T-helper 1 cell (primary cell): ENCODE measurements at regions not wholly inside any gene's neighbourhood (a gene's known extent, or its start where the extent isn't known, plus 50 kb on each side); places are given as distances from the start of the nearest gene placed in this dataset.
A peak's percentile ranks its signal among the peaks of the same experiment; 100 is the strongest.
"Not testable (repeated sequence)": the region's sequence is repeated elsewhere in the genome, so short reads cannot be mapped to it uniquely, and the experiment has no call there.

Source experiments
- DNase-seq, 5 donors: peaks; one replicate each; pipeline ENCODE4 v3.0.0-alpha.2; 2012 to 2020

GRCh38 chr4:159748834-159749444 is 646.1 kb downstream of the RAPGEF2 start:
- no peak for DNase-seq

DNA sequence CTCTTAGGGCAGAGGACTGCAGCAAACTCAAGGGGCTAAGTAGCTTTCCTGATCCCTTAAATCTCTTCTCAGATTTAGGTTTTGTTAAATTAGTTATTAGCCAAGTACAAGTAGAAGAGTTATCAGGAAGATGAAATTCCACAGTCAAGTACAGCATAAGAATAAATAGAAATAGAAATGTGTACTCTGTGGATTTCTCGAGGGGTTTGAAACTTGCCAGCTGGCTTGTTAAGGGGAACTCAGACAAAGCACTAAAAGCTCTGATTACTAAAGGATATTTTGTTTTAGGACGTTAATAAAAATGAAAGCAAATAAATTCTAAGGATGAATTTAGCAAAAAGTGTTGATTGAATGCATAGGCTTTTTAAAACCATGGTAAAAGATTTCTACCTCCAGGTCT is 654.6 kb downstream of the RAPGEF2 start:
- DNase-seq: no peak

DNA sequence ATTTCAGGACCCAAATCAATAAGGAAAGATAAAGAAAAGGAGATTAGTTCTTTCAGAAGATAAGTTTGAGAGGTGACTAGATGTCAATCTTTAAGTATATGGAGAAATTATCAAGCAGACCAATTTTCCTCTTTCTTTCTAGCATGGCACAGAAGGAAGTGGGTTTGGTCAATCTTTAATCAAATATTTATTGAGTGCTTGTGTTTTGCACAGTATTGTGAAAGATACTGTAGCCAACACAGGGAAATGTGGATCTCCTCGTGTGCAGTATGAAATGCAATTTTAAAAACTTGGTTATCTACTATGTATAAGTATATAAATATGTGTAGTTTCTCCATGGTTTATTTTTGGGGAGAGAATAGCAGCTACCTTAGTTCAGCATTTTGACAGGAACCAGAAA is 655.2 kb downstream of the RAPGEF2 start:
- DNase-seq: no peak

DNA sequence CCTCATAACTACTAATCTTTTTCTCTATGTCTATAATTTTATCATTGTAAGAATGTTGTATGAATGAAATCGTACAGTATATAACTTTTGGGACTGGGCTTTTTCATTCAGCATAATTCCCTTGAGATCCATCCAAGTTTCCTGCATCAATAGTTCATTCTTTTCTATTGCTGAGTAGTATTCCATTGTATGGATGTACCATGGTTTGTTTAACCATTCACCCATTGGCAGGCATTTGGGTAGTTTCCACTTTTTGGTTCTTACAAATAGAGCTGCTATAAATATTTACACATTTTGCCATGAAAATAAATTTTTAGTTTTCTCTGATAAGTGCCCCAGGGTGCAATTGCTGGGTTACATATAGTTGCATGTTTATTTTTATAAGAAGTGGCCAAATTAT is 659.8 kb downstream of the RAPGEF2 start:
- DNase-seq: no peak

DNA sequence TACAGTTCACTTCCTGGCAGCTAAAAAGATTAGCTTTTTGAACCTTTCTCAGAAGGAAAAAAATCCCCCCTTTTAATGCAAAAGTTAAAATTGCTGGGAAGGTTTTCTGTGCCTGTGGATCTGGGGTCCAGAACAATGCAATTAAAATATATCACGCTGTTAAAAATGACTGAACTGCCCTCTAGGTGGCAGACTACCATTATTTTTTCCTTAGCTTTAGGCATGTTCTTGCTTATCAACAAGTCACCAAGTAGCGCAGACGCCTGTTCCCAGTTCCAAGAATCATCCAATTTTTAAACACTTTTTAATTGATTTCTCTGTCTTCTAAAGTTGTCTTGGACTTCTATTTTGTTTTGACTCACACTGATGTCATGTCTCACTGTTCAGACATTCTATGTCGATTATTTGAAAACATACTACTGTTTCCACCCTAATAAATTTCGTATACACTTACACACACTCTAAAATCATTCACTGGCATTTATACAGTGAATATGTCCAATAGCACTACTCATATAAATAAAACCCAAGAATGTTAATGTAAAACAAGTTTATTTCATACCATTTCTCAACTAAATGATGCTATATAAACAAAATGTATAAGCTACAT is 661.6 kb downstream of the RAPGEF2 start:
- peak in 1 of 5 donors; percentile 2 for DNase-seq

DNA sequence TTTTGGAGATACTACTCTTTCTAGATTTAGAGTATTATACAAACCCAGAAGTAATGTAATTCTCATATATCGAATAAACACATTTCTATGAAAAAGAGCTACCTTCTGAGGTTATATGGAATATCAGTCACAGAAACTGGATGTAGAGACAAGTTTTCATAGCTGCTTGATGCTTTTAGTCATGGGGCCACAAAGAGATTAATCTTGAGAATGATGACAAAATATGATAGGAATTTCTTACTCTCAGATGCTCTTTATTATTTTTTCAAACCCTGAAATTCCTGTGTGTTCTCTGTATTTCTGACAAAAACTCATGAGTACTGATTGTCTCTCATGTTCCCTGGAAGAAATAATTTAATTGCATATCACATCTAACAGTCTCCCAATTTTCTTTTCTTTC is 662.5 kb downstream of the RAPGEF2 start:
- no peak for DNase-seq

GRCh38 chr4:159766241-159766640 is 663.4 kb downstream of the RAPGEF2 start:
- no peak for DNase-seq

DNA sequence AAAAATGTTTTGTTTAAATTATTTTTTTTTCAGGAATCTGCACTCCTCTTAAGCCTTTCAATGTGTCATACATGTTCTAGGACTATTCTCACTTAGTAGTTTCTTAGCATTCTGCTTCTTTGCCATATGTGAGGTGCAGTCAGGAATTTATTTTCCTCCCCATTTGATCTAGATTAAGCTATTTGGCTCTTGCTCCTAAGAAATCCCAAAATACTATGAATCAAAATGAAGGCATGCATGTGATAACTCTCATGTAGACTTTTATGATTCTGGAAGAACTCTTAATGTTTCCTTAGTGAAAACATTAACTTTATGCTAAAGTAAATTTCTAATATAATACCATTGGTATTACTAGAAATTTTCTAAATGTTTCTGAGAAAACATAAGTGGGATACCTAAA is 664.5 kb downstream of the RAPGEF2 start:
- DNase-seq: no peak

GRCh38 chr4:159768016-159768415 is 665.1 kb downstream of the RAPGEF2 start:
- no peak for DNase-seq

GRCh38 chr4:159770401-159770800 is 667.5 kb downstream of the RAPGEF2 start:
- no peak for DNase-seq

DNA sequence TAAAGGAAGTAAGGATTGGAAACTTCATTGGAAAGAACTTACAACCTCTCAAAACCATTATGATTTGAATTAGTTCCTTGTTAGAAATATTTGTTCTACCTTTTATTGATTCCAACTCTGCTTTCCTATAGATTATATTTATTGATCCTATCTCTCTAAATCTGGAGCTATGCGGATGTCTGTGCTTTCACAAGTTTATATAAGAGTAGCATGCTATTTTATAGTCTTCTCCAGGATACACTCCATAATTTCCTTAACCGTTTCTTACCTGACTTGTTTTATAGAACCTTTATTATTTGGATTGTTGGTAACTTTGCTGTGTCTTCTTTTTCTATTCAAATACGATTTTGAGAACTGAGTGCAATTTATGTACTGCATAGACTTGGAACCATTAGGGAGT is 668.1 kb downstream of the RAPGEF2 start:
- no peak for DNase-seq

DNA sequence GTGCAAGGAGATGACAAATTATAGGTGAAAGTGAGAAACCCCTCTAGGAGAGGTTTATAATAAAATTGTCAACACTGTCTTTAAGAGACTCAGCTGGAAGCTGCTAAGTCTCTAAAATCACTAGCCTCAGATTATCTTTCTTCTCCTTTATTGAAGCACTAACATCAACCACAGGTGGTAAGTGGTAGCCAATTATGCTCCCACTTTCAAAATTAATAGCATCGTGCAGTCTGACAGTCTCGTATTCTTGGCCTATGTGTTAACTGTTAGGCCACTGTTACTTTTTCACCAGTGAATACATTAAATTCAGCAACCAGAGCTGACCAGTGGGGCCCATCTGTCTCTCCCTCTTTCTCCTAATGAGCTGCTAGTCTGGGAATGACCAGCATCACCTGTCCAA is 674.1 kb downstream of the RAPGEF2 start:
- DNase-seq: no peak

GRCh38 chr4:159777689-159778088 is 674.8 kb downstream of the RAPGEF2 start:
- DNase-seq: no peak

DNA sequence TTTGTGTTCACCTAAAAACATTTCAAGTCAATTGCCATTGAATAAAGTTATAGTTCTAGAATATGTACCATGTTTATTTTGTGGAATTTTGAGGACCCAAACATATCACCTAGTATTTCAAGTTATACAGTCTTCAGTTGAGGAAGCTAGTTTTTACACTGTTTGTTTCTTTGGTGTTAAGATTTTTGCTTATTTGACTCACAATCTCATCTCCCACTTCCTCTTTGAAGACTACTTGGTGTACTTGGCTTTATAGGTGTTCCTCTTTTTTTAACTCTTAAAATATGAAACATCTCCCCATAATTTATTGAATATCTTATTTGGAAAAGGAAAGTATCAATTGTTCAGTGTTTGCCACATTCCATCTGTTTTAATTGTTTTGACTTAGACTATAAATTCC is 675.4 kb downstream of the RAPGEF2 start:
- no peak for DNase-seq

- DNase-seq: no peak
Observed at GRCh38 chr4:159779716-159780115, 676.8 kb downstream of the RAPGEF2 start.

DNA sequence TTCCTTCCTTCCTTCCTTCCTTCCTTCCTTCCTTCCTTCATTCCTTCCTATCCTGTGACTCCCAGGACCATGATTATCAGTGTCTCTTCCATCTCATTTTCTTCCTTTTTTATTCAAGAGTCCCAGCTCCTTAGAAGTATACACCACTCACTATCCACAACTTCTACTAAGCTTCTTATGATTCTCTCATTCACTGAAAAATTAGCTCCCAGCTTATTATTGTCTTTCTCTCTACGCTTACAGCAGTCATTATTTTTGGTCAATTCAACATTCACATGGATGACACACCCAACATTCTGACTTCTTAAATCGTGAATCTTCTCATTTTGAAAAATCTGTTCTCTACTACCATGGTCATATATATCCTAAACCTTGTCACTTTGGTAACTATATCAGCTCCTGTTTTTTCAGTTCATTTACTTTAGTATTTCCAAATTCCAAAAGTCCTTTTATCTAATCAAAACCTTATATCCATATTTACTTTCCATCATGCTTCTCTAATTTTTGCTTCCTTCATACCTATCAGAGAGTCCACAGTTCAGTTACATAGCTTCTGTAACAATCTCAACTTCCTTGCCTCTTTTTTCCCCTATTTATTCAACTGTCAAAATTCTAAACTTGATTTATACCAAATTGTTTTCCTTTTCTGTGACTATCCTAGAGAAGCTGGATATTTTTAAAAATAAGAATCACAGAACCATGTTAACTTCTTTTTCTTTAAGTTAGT is 677.5 kb downstream of the RAPGEF2 start:
- no peak for DNase-seq

- no peak for DNase-seq
Observed at GRCh38 chr4:159787901-159788300, 685.0 kb downstream of the RAPGEF2 start.

DNA sequence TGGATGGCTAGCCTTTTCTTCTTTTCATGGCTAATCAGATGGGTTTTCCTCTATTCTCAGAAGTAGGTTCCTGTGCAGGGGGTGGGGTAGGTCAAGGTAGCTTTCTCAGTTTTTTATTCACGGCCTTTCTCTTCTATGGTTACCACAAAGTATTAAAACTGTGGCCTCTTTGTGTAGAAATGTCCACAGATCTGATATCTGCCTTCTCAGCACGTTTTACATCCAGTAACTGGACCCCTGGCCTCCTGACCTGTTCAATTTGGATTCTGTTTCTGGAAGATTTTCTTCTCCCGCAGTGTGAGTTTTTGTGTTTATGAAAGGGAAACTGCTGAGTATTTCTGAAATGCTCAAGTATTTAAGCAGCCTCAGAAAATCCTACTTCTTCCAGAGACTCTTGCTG is 688.5 kb downstream of the RAPGEF2 start:
- no peak for DNase-seq

DNA sequence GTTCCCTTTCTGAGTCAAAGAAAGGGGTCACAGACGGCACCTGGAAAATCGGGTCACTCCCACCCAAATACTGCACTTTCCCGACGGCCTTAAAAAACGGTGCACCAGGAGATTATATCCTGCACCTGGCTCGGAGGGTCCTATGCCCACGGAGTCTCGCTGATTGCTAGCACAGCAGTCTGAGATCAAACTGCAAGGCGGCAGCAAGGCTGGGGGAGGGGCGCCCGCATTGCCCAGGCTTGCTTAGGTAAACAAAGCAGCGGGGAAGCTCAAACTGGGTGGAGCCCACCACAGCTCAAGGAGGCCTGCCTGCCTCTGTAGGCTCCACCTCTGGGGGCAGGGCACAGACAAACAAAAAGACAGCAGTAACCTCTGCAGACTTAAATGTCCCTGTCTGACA is 701.7 kb downstream of the RAPGEF2 start:
- not testable (repeated sequence) for DNase-seq

DNA sequence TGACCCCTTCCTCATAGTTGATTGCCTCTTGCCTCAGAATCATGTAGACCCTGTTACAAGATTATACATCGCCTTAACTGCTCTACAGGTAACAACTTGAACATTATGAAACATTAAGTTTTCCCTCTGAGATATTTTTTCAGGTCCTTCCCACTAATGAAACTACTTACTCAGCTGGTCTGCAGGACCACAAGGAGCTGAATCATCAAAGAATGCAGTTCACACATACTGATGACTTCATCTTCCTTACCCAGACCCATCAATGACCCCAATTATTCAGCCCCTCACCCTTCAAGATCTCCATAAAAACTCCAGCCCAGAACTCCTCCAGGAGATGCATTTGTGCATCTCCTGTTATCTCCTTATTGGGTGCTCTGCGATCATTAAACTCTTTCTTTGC is 720.9 kb downstream of the RAPGEF2 start:
- no peak for DNase-seq

DNA sequence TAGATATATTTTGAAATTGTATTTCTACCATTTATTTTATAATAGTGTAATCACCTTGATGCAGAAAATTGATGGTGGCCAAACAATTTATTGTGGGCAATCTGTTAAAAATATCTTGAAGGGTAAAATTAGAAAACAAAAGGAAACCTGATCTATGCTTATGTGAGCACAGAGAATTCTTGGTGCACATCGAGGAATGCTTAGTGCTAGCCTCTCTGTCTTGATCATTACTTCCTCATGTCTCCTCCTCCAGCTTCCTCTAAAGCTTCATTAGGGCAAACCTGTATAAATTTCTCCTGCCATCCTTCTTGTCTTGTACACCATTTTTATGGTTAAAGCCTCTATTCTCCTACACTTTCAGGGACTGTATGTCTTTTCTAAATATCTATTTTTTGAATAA is 725.8 kb downstream of the RAPGEF2 start:
- no peak for DNase-seq

GRCh38 chr4:159829184-159829583 is 726.3 kb downstream of the RAPGEF2 start:
- no peak for DNase-seq

DNA sequence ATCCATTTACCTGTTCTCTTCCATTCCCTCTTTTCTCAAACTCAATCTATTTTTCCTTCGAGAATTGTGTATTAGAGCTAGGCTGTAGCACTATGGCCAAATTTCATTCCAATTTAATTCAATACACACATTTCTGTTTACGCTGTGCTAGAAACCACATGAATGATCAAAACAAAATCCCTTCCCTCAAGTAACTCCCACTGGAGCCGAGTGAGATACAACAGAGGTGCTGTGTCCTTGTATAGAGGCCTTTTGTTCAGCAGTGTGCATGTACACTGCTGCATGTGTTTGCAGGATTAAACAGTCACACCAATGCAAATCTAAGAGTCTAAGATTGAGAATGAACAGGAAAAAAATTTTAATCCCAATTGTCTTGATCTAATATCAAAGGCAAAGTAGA is 734.2 kb downstream of the RAPGEF2 start:
- DNase-seq: no peak

GRCh38 chr4:159855731-159856130 is 752.9 kb downstream of the RAPGEF2 start:
- no peak for DNase-seq
